GM23338 (cell line): ENCODE measurements at regions not wholly inside any gene's neighbourhood (a gene's known extent, or its start where the extent isn't known, plus 50 kb on each side); places are given as distances from the start of the nearest gene placed in this dataset.

Experiments
- EZH2 ChIP-seq: fragments of 200-600 bp; sonication (generic); IDR thresholded peaks from one replicate; pipeline ENCODE4 v1.8.0; 2017; ENCODE audit warnings: antibody characterized with exemption, mild to moderate bottlenecking, low read depth; ENCODE audit not compliant: unreplicated experiment
- POLR2AphosphoS5 ChIP-seq: IDR thresholded peaks from 2 replicates; pipeline ENCODE4 v1.6.1; 2016; ENCODE audit warnings: antibody characterized with exemption, low read depth
- STAT1 ChIP-seq: IDR thresholded peaks from one replicate; pipeline ENCODE4 v1.6.1; 2016; ENCODE audit warnings: antibody characterized with exemption; ENCODE audit not compliant: unreplicated experiment
- TF ChIP-seq, protein P1 (sequence below): IDR thresholded peaks from one replicate; pipeline ENCODE4 v1.6.1; 2018; ENCODE audit warnings: antibody characterized with exemption; ENCODE audit not compliant: unreplicated experiment
- TF ChIP-seq, protein P2 (sequence below), 2 experiments: fragments of 200-600 bp in 1 of 2; sonication (generic) in 1 of 2; conservative IDR thresholded peaks; 2 replicates each; pipeline versions ENCODE4 v1.5.1 to v1.6.1; 2016 to 2017; ENCODE audit warnings: antibody characterized with exemption in 2 of 2, low read depth in 2 of 2, mild to moderate bottlenecking in 2 of 2, moderate library complexity in 1 of 2

DNA sequence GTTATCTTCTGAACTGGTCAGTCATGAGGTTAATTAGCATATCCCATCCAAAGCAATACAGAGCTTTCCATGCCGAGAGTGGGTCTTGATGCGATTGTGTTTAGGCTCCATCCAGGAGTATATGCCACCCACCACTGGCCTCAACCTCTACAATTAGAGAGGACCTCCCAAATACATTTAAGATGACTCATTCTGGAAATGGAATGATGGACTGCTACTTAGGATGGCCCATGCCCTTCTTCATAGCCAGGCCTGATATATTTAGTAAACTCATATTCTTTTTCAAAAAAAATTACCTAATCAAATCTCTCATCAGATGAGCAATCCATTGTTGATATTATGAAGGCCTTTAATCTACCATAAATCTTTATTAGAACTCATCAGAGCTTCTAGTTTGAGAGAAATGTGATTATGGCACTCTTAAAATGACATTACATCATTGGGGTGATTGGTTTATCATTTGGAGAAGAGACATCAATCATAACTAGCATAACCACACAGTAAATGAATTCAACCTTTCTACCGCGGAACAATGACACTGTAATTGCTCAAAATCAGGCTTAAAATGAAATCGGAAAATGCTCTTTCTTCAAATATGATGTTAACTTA, 414.2 kb upstream of the WWC1 start:
- TF ChIP-seq, protein P1, sequence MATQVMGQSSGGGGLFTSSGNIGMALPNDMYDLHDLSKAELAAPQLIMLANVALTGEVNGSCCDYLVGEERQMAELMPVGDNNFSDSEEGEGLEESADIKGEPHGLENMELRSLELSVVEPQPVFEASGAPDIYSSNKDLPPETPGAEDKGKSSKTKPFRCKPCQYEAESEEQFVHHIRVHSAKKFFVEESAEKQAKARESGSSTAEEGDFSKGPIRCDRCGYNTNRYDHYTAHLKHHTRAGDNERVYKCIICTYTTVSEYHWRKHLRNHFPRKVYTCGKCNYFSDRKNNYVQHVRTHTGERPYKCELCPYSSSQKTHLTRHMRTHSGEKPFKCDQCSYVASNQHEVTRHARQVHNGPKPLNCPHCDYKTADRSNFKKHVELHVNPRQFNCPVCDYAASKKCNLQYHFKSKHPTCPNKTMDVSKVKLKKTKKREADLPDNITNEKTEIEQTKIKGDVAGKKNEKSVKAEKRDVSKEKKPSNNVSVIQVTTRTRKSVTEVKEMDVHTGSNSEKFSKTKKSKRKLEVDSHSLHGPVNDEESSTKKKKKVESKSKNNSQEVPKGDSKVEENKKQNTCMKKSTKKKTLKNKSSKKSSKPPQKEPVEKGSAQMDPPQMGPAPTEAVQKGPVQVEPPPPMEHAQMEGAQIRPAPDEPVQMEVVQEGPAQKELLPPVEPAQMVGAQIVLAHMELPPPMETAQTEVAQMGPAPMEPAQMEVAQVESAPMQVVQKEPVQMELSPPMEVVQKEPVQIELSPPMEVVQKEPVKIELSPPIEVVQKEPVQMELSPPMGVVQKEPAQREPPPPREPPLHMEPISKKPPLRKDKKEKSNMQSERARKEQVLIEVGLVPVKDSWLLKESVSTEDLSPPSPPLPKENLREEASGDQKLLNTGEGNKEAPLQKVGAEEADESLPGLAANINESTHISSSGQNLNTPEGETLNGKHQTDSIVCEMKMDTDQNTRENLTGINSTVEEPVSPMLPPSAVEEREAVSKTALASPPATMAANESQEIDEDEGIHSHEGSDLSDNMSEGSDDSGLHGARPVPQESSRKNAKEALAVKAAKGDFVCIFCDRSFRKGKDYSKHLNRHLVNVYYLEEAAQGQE: no peak
- TF ChIP-seq, protein P2, sequence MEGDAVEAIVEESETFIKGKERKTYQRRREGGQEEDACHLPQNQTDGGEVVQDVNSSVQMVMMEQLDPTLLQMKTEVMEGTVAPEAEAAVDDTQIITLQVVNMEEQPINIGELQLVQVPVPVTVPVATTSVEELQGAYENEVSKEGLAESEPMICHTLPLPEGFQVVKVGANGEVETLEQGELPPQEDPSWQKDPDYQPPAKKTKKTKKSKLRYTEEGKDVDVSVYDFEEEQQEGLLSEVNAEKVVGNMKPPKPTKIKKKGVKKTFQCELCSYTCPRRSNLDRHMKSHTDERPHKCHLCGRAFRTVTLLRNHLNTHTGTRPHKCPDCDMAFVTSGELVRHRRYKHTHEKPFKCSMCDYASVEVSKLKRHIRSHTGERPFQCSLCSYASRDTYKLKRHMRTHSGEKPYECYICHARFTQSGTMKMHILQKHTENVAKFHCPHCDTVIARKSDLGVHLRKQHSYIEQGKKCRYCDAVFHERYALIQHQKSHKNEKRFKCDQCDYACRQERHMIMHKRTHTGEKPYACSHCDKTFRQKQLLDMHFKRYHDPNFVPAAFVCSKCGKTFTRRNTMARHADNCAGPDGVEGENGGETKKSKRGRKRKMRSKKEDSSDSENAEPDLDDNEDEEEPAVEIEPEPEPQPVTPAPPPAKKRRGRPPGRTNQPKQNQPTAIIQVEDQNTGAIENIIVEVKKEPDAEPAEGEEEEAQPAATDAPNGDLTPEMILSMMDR (conservative IDR thresholded peaks at IDR 0.05; ENCODE audit: low read depth in 2 of 2): no peak
- TF ChIP-seq STAT1 (no peak), EZH2 (no peak), POLR2AphosphoS5 (no peak)
